B cell (primary cell): ENCODE measurements at regions not wholly inside any gene's neighbourhood (a gene's known extent, or its start where the extent isn't known, plus 50 kb on each side); places are given as distances from the start of the nearest gene placed in this dataset.
A peak's percentile ranks its signal among the peaks of the same experiment; 100 is the strongest.

Experiments used
- ATAC-seq: fragments of 200-7000 bp; cut with Tn5 transposase; one replicate; pipeline ENCODE4 v1.10.0; 2021; ENCODE audit warnings: low read depth, mild to moderate bottlenecking, moderate number of reproducible peaks, moderate library complexity
- CTCF ChIA-PET: fragments of 350-600 bp; sonication (Branson Sonifier 250); formaldehyde crosslinking; loops from one replicate; lab custom pipeline; 2021; ENCODE audit warnings: antibody characterized with exemption, inconsistent platforms; lab: Charles Lee
- POLR2A ChIA-PET: fragments of 350-600 bp; sonication (Branson Sonifier 250); formaldehyde crosslinking; loops from one replicate; lab custom pipeline; 2021; ENCODE audit warnings: antibody characterized with exemption; lab: Charles Lee
- DNase-seq: peaks from one replicate; pipeline ENCODE4 v3.0.0; 2013
- H2AFZ ChIP-seq: 2 replicates; pipeline ENCODE4 v1.6.1; 2012; ENCODE audit warnings: mild to moderate bottlenecking, low read depth, low read length; ENCODE audit not compliant: insufficient read depth, poor library complexity, severe bottlenecking
- H3K27ac ChIP-seq, 2 donors: 1 replicate in 1 of 2; 2 replicates in 1 of 2; pipeline ENCODE4 v1.5.1; 2012 to 2013; ENCODE audit warnings: low read length in 2 of 2, mild to moderate bottlenecking in 2 of 2, moderate library complexity in 1 of 2
- H3K27me3 ChIP-seq, 4 experiments: fragments of 200-600 bp in 1 of 4; sonication (generic) in 1 of 4; replicated peaks in 1 of 4; 1 replicate in 2 of 4; 2 replicates in 2 of 4; pipeline versions ENCODE4 v1.6.1 to v1.7.0; 2013 to 2016; ENCODE audit warnings: low read length in 3 of 4, mild to moderate bottlenecking in 2 of 4, mixed read lengths in 1 of 4, moderate library complexity in 1 of 4; ENCODE audit not compliant: insufficient read depth in 4 of 4, control insufficient read depth in 3 of 4; ENCODE audit errors: control extremely low read depth in 1 of 4
- H3K36me3 ChIP-seq, 2 experiments: replicated peaks in 1 of 2; 1 replicate in 1 of 2; 2 replicates in 1 of 2; pipeline versions ENCODE4 v1.6.1 to v1.7.1; 2013; ENCODE audit warnings: low read length in 1 of 2; ENCODE audit not compliant: insufficient read depth in 2 of 2, control insufficient read depth in 1 of 2; ENCODE audit errors: control extremely low read depth in 1 of 2, extremely low read depth in 1 of 2
- H3K4me1 ChIP-seq, 2 donors: fragments of 200-600 bp in 1 of 2; sonication (generic) in 1 of 2; 1 replicate in 1 of 2; 2 replicates in 1 of 2; pipeline versions ENCODE4 v1.5.1 to v1.6.1; 2013 to 2017; ENCODE audit warnings: low read length in 2 of 2; ENCODE audit not compliant: control insufficient read depth in 2 of 2, insufficient read depth in 2 of 2
- H3K4me2 ChIP-seq: replicated peaks from 2 replicates; pipeline ENCODE3; 2012; ENCODE audit warnings: mild to moderate bottlenecking, low read depth, low read length; ENCODE audit not compliant: poor library complexity, severe bottlenecking
- H3K4me3 ChIP-seq, 5 experiments: fragments of 200-600 bp in 1 of 5; sonication (generic) in 1 of 5; 1 replicate in 3 of 5; 2 replicates in 2 of 5; pipeline versions ENCODE4 v1.5.1 to v1.7.0; 2011 to 2016; ENCODE audit warnings: low read length in 4 of 5, mild to moderate bottlenecking in 4 of 5, low read depth in 2 of 5, control low read depth in 1 of 5, moderate library complexity in 1 of 5; ENCODE audit not compliant: insufficient read depth in 1 of 5; ENCODE audit errors: control extremely low read depth in 1 of 5, extremely low read depth in 1 of 5
- H3K79me2 ChIP-seq: fragments of 200-600 bp; sonication (generic); one replicate; pipeline ENCODE4 v1.6.0; 2016; ENCODE audit warnings: low read length; ENCODE audit not compliant: control insufficient read depth, insufficient read depth
- H3K9ac ChIP-seq: fragments of 200-600 bp; sonication (generic); 2 replicates; pipeline ENCODE4 v1.6.1; 2017; ENCODE audit warnings: mild to moderate bottlenecking, low read length, moderate library complexity
- H3K9me3 ChIP-seq, 3 donors: one replicate each; pipeline versions ENCODE4 v1.6.1 to v1.7.1; 2013; ENCODE audit warnings: low read length in 2 of 3; ENCODE audit not compliant: control insufficient read depth in 2 of 3, insufficient read depth in 1 of 3; ENCODE audit errors: control extremely low read depth in 1 of 3
- H4K20me1 ChIP-seq: 2 replicates; pipeline ENCODE4 v1.6.0; 2012; ENCODE audit warnings: mild to moderate bottlenecking, low read length; ENCODE audit not compliant: insufficient read depth, control insufficient read depth, poor library complexity, severe bottlenecking
- H3K27ac Mint-ChIP-seq: one replicate; pipeline ENCODE4 v1.8.0; 2021; ENCODE audit warnings: mixed read lengths
- H3K27me3 Mint-ChIP-seq: one replicate; pipeline ENCODE4 v1.8.0; 2021; ENCODE audit warnings: mixed read lengths
- H3K4me1 Mint-ChIP-seq: one replicate; pipeline ENCODE4 v1.8.0; 2021; ENCODE audit warnings: mixed read lengths
- H3K4me3 Mint-ChIP-seq: one replicate; pipeline ENCODE4 v1.8.0; 2021; ENCODE audit warnings: mixed read lengths
- H3K9me3 Mint-ChIP-seq: one replicate; pipeline ENCODE4 v1.8.0; 2022; ENCODE audit warnings: mixed read lengths; ENCODE audit not compliant: insufficient read depth
- EZH2 ChIP-seq: IDR thresholded peaks from 2 replicates; pipeline ENCODE4 v1.6.1; 2012; ENCODE audit warnings: borderline replicate concordance, low read depth, mild to moderate bottlenecking, moderate library complexity, low read length; ENCODE audit not compliant: insufficient read depth, poor library complexity, severe bottlenecking
- WGBS: methylation state at CpG from one replicate; pipeline ENCODE4 v1.1.5; 2013; ENCODE audit warnings: missing lambda C conversion rate; ENCODE audit not compliant: insufficient coverage; 5-methylcytosine and 5-hydroxymethylcytosine counted together
- intact Hi-C: fragments of 100-400 bp; cut with micrococcal nuclease; formaldehyde crosslinking; loops from one replicate; pipeline ENCODE4 v1.10.0; 2022
- TF ChIP-seq, protein P1 (sequence below): fragments of 200-600 bp; IDR thresholded peaks from one replicate; pipeline ENCODE4 v1.8.0; 2022; ENCODE audit warnings: antibody characterized with exemption, mild to moderate bottlenecking

GRCh38 chr12:107475900-107476299 lies 209.7 kb upstream of the PWP1 start:
- Mint-ChIP-seq H3K4me1 (peaks cover 24% of the 10 kb centered on the region), H3K9me3 (no peaks in the 10 kb centered on the region), H3K27me3 (no peaks in the 10 kb centered on the region), H3K27ac (no peak overlapping the region), H3K4me3 (peak overlapping the region; percentile 30)
- no peak for DNase-seq
- peaks cover 19 to 22% of the 10 kb centered on the region in 2 donors for H3K4me1 ChIP-seq
- peak overlapping the region; percentile 47 for H2AFZ ChIP-seq
- no peaks in the 10 kb centered on the region for H3K79me2 ChIP-seq
- H3K9me3 ChIP-seq: no peaks in the 10 kb centered on the region
- no peaks in the 10 kb centered on the region for H3K36me3 ChIP-seq
- ChIA-PET POLR2A (no interaction called here), CTCF (interaction anchor here (1.5 kb wide), 1 partner anchor 122 kb away, joined by 6 read pairs; no protein-coding TSS in a partner anchor)
- intact Hi-C loops: no loop called here
- no peak for TF ChIP-seq EZH2
- TF ChIP-seq, protein P1, sequence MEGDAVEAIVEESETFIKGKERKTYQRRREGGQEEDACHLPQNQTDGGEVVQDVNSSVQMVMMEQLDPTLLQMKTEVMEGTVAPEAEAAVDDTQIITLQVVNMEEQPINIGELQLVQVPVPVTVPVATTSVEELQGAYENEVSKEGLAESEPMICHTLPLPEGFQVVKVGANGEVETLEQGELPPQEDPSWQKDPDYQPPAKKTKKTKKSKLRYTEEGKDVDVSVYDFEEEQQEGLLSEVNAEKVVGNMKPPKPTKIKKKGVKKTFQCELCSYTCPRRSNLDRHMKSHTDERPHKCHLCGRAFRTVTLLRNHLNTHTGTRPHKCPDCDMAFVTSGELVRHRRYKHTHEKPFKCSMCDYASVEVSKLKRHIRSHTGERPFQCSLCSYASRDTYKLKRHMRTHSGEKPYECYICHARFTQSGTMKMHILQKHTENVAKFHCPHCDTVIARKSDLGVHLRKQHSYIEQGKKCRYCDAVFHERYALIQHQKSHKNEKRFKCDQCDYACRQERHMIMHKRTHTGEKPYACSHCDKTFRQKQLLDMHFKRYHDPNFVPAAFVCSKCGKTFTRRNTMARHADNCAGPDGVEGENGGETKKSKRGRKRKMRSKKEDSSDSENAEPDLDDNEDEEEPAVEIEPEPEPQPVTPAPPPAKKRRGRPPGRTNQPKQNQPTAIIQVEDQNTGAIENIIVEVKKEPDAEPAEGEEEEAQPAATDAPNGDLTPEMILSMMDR: no peak
- no peaks in the 10 kb centered on the region for H3K27me3 ChIP-seq
- H4K20me1 ChIP-seq: no peaks in the 10 kb centered on the region
- no peak overlapping the region for H3K9ac ChIP-seq
- peak overlapping the region in 1 of 5 experiments; percentile 0 for H3K4me3 ChIP-seq
- H3K4me2 ChIP-seq: peak overlapping the region; percentile 46
- H3K27ac ChIP-seq: no peak overlapping the region
- WGBS: 27% methylated on average over 4 of the region's 4 CpGs
- no peak for ATAC-seq

DNA sequence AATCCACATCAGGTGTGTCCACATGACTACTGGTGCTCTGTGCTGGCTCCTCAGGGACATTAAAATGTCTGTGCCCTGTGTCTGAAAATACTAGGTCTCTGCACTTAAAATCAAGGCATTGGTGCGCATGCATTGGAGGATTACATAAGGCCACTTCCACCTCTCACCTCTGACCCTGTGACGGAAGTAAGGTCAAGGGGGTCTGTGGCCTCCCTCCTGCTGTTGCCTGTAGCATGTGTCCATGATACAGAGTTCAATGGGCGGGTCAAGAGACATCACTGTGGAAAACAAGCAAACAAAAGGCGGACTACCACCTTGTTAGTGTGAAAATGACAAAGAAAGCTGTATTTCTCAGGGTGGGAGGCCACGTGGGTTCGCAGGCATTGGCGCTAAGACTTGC lies 208.6 kb upstream of the PWP1 start:
- Histone ChIP-seq H2AFZ (no peak overlapping the region), H3K4me1 (peaks cover 19 to 22% of the 10 kb centered on the region in 2 donors), H3K4me3 (no peak overlapping the region), H3K27ac (no peak overlapping the region), H4K20me1 (no peaks in the 10 kb centered on the region), H3K79me2 (no peaks in the 10 kb centered on the region), H3K27me3 (no peaks in the 10 kb centered on the region), H3K9me3 (no peaks in the 10 kb centered on the region), H3K9ac (no peak overlapping the region), H3K36me3 (no peaks in the 10 kb centered on the region), H3K4me2 (no peak overlapping the region)
- no peak for TF ChIP-seq EZH2
- TF ChIP-seq, protein P1: no peak
- DNase-seq (no peak), ATAC-seq (no peak)
- Mint-ChIP-seq H3K4me3 (no peak overlapping the region), H3K9me3 (no peaks in the 10 kb centered on the region), H3K4me1 (peaks cover 24% of the 10 kb centered on the region), H3K27me3 (no peaks in the 10 kb centered on the region), H3K27ac (no peak overlapping the region)
- POLR2A ChIA-PET: no interaction called here
- WGBS: 98% methylated on average over 6 of the region's 7 CpGs
- intact Hi-C loops: no loop called here
- CTCF ChIA-PET: no interaction called here
